Thyroid gland (tissue), 4 donors: ENCODE measurements at regions not wholly inside any gene's neighbourhood (a gene's known extent, or its start where the extent isn't known, plus 50 kb on each side); places are given as distances from the start of the nearest gene placed in this dataset.
A peak's percentile ranks its signal among the peaks of the same experiment; 100 is the strongest.

ENCODE experiments used
- DNase-seq, 2 donors: peaks; one replicate each; pipeline ENCODE4 v3.0.0-alpha.2; 2019
- H3K27ac ChIP-seq, 3 donors: fragments of 200-600 bp; sonication (generic); 1 replicate in 2 of 3; 2 replicates in 1 of 3; pipeline ENCODE4 v1.5.1; 2016 to 2019; ENCODE audit warnings: mild to moderate bottlenecking in 1 of 3, moderate library complexity in 1 of 3
- H3K27me3 ChIP-seq: fragments of 200-600 bp; sonication (generic); one replicate; pipeline ENCODE4 v1.5.1; 2019
- H3K36me3 ChIP-seq, 2 donors: fragments of 200-600 bp; sonication (generic); one replicate each; pipeline ENCODE4 v1.5.1; 2016 to 2019
- H3K4me1 ChIP-seq, 2 donors: fragments of 200-600 bp; sonication (generic); one replicate each; pipeline ENCODE4 v1.5.1; 2017 to 2019
- H3K4me3 ChIP-seq, 3 donors: fragments of 200-600 bp; sonication (generic); replicated peaks in 1 of 3; 1 replicate in 2 of 3; 2 replicates in 1 of 3; pipeline ENCODE4 v1.5.1; 2016; ENCODE audit warnings: mild to moderate bottlenecking in 1 of 3
- H3K9me3 ChIP-seq: fragments of 200-600 bp; sonication (generic); one replicate; pipeline ENCODE4 v1.5.1; 2017
- POLR2A ChIP-seq, 2 donors: fragments of 450-650 bp; IDR thresholded peaks; one replicate each; pipeline ENCODE4 v1.6.1; 2017; ENCODE audit warnings: antibody characterized with exemption in 2 of 2, mild to moderate bottlenecking in 2 of 2, moderate library complexity in 1 of 2
- WGBS, 2 donors: methylation state at CpG; one replicate each; pipeline ENCODE4 v1.1.5; 2017; 5-methylcytosine and 5-hydroxymethylcytosine counted together
- intact Hi-C: fragments of 100-400 bp; cut with DNase I; formaldehyde crosslinking; loops from one replicate; pipeline ENCODE4 v1.15.1; 2023
- TF ChIP-seq, protein P1 (sequence below), 6 experiments: fragments of 200-600 bp in 3 of 6; fragments of 450-650 bp in 3 of 6; sonication (generic) in 3 of 6; IDR thresholded peaks; one replicate each; pipeline ENCODE4 v1.5.1; 2016 to 2019; ENCODE audit warnings: antibody characterized with exemption in 6 of 6, mild to moderate bottlenecking in 2 of 6, inconsistent platforms in 1 of 6, moderate library complexity in 1 of 6

DNA sequence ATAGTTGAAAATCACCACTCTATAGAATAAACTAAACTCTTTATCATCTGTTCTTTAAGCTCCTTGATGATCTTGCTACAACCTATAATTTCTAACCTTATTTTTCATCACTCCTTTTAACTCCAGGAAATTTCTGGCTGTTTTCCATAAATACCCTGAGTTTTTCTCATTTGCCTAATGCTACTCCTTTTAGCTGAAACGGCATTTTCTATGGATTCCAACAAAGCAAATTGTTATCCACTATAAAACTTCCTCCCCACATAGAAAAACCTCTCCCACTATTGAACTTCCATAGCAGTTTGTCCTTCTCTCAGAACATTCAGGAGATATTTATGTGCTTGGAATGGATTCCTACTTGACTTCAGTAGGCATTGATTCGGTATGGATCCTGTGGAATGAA is 122.8 kb downstream of the SLC41A2 start:
- no peak for TF ChIP-seq POLR2A (IDR thresholded peaks at IDR 0.05)
- TF ChIP-seq, protein P1, sequence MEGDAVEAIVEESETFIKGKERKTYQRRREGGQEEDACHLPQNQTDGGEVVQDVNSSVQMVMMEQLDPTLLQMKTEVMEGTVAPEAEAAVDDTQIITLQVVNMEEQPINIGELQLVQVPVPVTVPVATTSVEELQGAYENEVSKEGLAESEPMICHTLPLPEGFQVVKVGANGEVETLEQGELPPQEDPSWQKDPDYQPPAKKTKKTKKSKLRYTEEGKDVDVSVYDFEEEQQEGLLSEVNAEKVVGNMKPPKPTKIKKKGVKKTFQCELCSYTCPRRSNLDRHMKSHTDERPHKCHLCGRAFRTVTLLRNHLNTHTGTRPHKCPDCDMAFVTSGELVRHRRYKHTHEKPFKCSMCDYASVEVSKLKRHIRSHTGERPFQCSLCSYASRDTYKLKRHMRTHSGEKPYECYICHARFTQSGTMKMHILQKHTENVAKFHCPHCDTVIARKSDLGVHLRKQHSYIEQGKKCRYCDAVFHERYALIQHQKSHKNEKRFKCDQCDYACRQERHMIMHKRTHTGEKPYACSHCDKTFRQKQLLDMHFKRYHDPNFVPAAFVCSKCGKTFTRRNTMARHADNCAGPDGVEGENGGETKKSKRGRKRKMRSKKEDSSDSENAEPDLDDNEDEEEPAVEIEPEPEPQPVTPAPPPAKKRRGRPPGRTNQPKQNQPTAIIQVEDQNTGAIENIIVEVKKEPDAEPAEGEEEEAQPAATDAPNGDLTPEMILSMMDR (IDR thresholded peaks at IDR 0.05), result no peak
- Histone ChIP-seq H3K9me3 (no peaks in the 10 kb centered on the region), H3K4me1 (peaks cover 0 to 5% of the 10 kb centered on the region in 2 donors), H3K27ac (no peak overlapping the region), H3K4me3 (no peak overlapping the region), H3K36me3 (no peaks in the 10 kb centered on the region), H3K27me3 (no peaks in the 10 kb centered on the region)
- intact Hi-C loops, result no loop called here
- 92 to 97% methylated on average over 2 of the region's 2 CpGs for WGBS, 2 donors
- DNase-seq, result no peak

DNA sequence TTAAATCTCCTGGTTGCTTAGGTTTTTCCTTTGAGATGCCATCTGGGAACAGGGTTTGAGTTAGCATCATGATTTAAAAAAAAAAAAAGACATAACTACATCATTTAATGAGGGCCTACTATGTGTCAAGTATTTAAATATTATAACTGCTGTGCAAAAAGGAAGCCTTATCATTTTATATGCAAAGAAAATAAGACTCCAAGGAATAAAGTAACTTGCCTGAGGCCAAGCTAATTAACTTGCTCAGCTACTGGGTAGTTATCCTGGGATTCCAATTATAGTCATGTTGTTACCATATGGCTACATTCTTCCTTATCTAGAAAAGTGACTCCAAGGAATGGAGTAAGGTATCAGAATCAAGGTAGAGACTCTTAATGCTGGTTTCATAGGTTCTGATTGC is 123.5 kb downstream of the SLC41A2 start:
- intact Hi-C loops, result no loop called here
- no peak for DNase-seq
- Histone ChIP-seq H3K4me3 (no peak overlapping the region), H3K36me3 (no peaks in the 10 kb centered on the region), H3K4me1 (peaks cover 0 to 5% of the 10 kb centered on the region in 2 donors), H3K27ac (no peak overlapping the region), H3K27me3 (no peaks in the 10 kb centered on the region), H3K9me3 (no peaks in the 10 kb centered on the region)
- no peak for TF ChIP-seq POLR2A (IDR thresholded peaks at IDR 0.05)
- TF ChIP-seq, protein P1 (IDR thresholded peaks at IDR 0.05), result no peak

- 96 to 100% methylated on average over 1 of the region's 1 CpG for WGBS, 2 donors
- H3K27ac ChIP-seq, result no peak overlapping the region
- no peaks in the 10 kb centered on the region for H3K9me3 ChIP-seq
- no peaks in the 10 kb centered on the region for H3K27me3 ChIP-seq
- no peak overlapping the region for H3K4me3 ChIP-seq
- no peak for DNase-seq
- H3K36me3 ChIP-seq, result no peaks in the 10 kb centered on the region
- intact Hi-C loops, result no loop called here
- H3K4me1 ChIP-seq, result peaks cover 0 to 5% of the 10 kb centered on the region in 2 donors
- TF ChIP-seq, protein P1 (IDR thresholded peaks at IDR 0.05), result no peak
- no peak for TF ChIP-seq POLR2A (IDR thresholded peaks at IDR 0.05)
These were observed 124.3 kb downstream of the SLC41A2 start for GRCh38 chr12:104833756-104834155.

DNA sequence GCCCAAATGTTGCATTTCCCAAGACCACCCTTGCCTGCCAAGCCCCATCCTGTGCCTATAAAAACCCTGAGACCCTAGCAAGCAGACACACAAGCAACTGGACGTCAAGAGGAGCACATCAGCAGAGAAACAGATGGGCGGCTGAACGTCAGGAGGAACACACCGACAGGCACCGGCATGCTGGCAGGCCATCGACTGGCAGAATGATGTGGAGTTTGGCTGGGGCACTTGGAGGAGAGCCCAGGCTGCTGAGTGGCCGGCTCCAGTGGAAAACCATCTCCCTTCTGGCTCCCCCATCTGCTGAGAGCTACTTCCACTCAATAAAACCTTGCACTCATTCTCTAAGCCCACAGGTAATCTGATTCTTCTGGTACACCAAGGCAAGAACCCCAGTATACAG is 130.1 kb downstream of the SLC41A2 start:
- DNase-seq, result no peak
- H3K36me3 ChIP-seq, result no peaks in the 10 kb centered on the region
- H3K27me3 ChIP-seq, result no peaks in the 10 kb centered on the region
- H3K27ac ChIP-seq, result no peak overlapping the region
- no peak for TF ChIP-seq POLR2A (IDR thresholded peaks at IDR 0.05)
- TF ChIP-seq, protein P1 (IDR thresholded peaks at IDR 0.05), result no peak
- H3K9me3 ChIP-seq, result no peaks in the 10 kb centered on the region
- WGBS, 2 donors, result 82 to 84% methylated on average over 4 to 7 of the region's 7 CpGs
- H3K4me3 ChIP-seq, result no peak overlapping the region
- peaks cover 0 to 5% of the 10 kb centered on the region in 2 donors for H3K4me1 ChIP-seq
- intact Hi-C loops, result no loop called here

DNA sequence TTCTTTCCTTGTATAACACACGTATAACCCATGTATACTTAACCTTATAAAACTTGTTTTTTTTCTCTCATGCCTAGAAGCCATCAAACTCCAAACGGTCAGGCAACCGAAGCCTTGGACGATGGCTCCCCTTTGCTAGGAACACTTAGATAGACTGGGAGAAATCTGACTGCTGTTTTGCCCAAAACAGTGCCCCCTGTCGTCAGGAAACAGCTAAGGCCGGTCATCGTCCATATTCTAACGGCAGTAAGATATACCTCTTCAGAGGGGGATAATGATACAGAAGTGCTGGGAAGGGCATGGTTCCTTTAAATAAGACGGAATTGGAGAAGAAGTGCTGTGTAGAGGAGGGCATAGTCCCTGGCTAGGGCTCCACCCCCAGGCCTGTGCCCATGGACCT is 130.5 kb downstream of the SLC41A2 start:
- intact Hi-C loops, result no loop called here
- Histone ChIP-seq H3K4me1 (peaks cover 0 to 1% of the 10 kb centered on the region in 2 donors), H3K27me3 (no peaks in the 10 kb centered on the region), H3K4me3 (no peak overlapping the region), H3K27ac (no peak overlapping the region), H3K36me3 (no peaks in the 10 kb centered on the region), H3K9me3 (no peaks in the 10 kb centered on the region)
- no peak for DNase-seq
- no peak for TF ChIP-seq POLR2A (IDR thresholded peaks at IDR 0.05)
- TF ChIP-seq, protein P1 (IDR thresholded peaks at IDR 0.05), result peak in 1 of 6 experiments; percentile 9
- 75 to 81% methylated on average over 9 of the region's 9 CpGs for WGBS, 2 donors
